ENCODE measurements at regions not wholly inside any gene's neighbourhood (a gene's known extent, or its start where the extent isn't known, plus 50 kb on each side); places are given as distances from the start of the nearest gene placed in this dataset.

GRCh38 chr10:52483587-52483986, 169.5 kb downstream of the DKK1 start:
- dilution Hi-C loops (cut with MboI; ENCODE audit: extremely low pct_ligation_motif_present, low sequenced_read_pairs), result no loop called here
- H3K27me3 ChIP-seq (ENCODE audit: control insufficient read depth, extremely low read depth, insufficient read depth, low read length), result no peaks in the 10 kb centered on the region
- H3K36me3 ChIP-seq (ENCODE audit: control insufficient read depth in 2 of 2, extremely low read depth in 1 of 2, insufficient read depth in 2 of 2, low read length in 2 of 2), result no peaks in the 10 kb centered on the region
- H3K4me2 ChIP-seq (ENCODE audit: control insufficient read depth, extremely low read depth, insufficient read depth, low read depth, low read length), result no peak overlapping the region
- H3K9ac ChIP-seq (ENCODE audit: control insufficient read depth, extremely low read depth, insufficient read depth, low read length), result no peak overlapping the region
- H3K9me1 ChIP-seq (ENCODE audit: control insufficient read depth, extremely low read depth, insufficient read depth, low read length), result no peaks in the 10 kb centered on the region
- H3K4me1 ChIP-seq (ENCODE audit: control insufficient read depth, extremely low read depth, insufficient read depth, low read length), result peaks cover 26% of the 10 kb centered on the region
- FAIRE-seq (no peak), DNase-seq (ENCODE audit: low read depth, low spot score) (no peak)
- no peak overlapping the region for H2AFZ ChIP-seq (ENCODE audit: control insufficient read depth, low read length)
- no peak for TF ChIP-seq EZH2 (IDR thresholded peaks at IDR 0.05; ENCODE audit: low read length)
- no peak overlapping the region for H3K27ac ChIP-seq (ENCODE audit: control insufficient read depth, insufficient read depth, low read length)
- H4K20me1 ChIP-seq (ENCODE audit: control insufficient read depth, extremely low read depth, insufficient read depth, low read length), result no peaks in the 10 kb centered on the region
- no peaks in the 10 kb centered on the region for H3K79me2 ChIP-seq (ENCODE audit: control insufficient read depth, insufficient read depth, low read length)
- H3K9me3 ChIP-seq (ENCODE audit: control insufficient read depth, low read depth, low read length), result no peaks in the 10 kb centered on the region
- H3K4me3 ChIP-seq (ENCODE audit: control insufficient read depth in 2 of 3, extremely low read depth in 1 of 3, insufficient read depth in 2 of 3, low read depth in 1 of 3, low read length in 3 of 3), result no peak overlapping the region

- Histone ChIP-seq H3K4me3 (ENCODE audit: control insufficient read depth in 2 of 3, extremely low read depth in 1 of 3, insufficient read depth in 2 of 3, low read depth in 1 of 3, low read length in 3 of 3) (no peak overlapping the region), H3K9ac (ENCODE audit: control insufficient read depth, extremely low read depth, insufficient read depth, low read length) (no peak overlapping the region), H3K27me3 (ENCODE audit: control insufficient read depth, extremely low read depth, insufficient read depth, low read length) (no peaks in the 10 kb centered on the region), H3K4me2 (ENCODE audit: control insufficient read depth, extremely low read depth, insufficient read depth, low read depth, low read length) (no peak overlapping the region), H3K9me1 (ENCODE audit: control insufficient read depth, extremely low read depth, insufficient read depth, low read length) (no peaks in the 10 kb centered on the region), H2AFZ (ENCODE audit: control insufficient read depth, low read length) (no peak overlapping the region), H3K79me2 (ENCODE audit: control insufficient read depth, insufficient read depth, low read length) (no peaks in the 10 kb centered on the region), H3K36me3 (ENCODE audit: control insufficient read depth in 2 of 2, extremely low read depth in 1 of 2, insufficient read depth in 2 of 2, low read length in 2 of 2) (no peaks in the 10 kb centered on the region), H4K20me1 (ENCODE audit: control insufficient read depth, extremely low read depth, insufficient read depth, low read length) (no peaks in the 10 kb centered on the region), H3K27ac (ENCODE audit: control insufficient read depth, insufficient read depth, low read length) (no peak overlapping the region), H3K4me1 (ENCODE audit: control insufficient read depth, extremely low read depth, insufficient read depth, low read length) (peaks cover 31% of the 10 kb centered on the region), H3K9me3 (ENCODE audit: control insufficient read depth, low read depth, low read length) (no peaks in the 10 kb centered on the region)
- DNase-seq (ENCODE audit: low read depth, low spot score), result no peak
- dilution Hi-C loops (cut with MboI; ENCODE audit: extremely low pct_ligation_motif_present, low sequenced_read_pairs), result no loop called here
- FAIRE-seq, result no peak
- no peak for TF ChIP-seq EZH2 (IDR thresholded peaks at IDR 0.05; ENCODE audit: low read length)
- no peak for TF ChIP-seq CTCF (optimal IDR thresholded peaks at IDR 0.05 in 1 of 3, IDR thresholded peaks at IDR 0.05 in 1 of 3, conservative IDR thresholded peaks at IDR 0.05 in 1 of 3; ENCODE audit: extremely low read depth in 1 of 3, insufficient read depth in 2 of 3, low read length in 3 of 3)
Measured at GRCh38 chr10:52484206-52485065, 170.4 kb downstream of the DKK1 start.

All from keratinocyte (primary cell).